Neuronal stem cell (in vitro differentiated cells): ENCODE measurements at regions not wholly inside any gene's neighbourhood (a gene's known extent, or its start where the extent isn't known, plus 50 kb on each side); places are given as distances from the start of the nearest gene placed in this dataset.
"Not testable (repeated sequence)": the region's sequence is repeated elsewhere in the genome, so short reads cannot be mapped to it uniquely, and the experiment has no call there.

ENCODE experiments used
- DNase-seq: peaks from one replicate; pipeline ENCODE4 v3.0.0-alpha.2; 2013; ENCODE audit warnings: low spot score
- H2AFZ ChIP-seq: one replicate; pipeline ENCODE4 v1.6.1; 2013; ENCODE audit warnings: mild to moderate bottlenecking, low read length, inconsistent platforms
- H2AK5ac ChIP-seq: 2 replicates; pipeline ENCODE4 v1.6.1; 2013; ENCODE audit warnings: low read depth, mild to moderate bottlenecking, inconsistent platforms, low read length, moderate library complexity, mixed read lengths
- H2BK120ac ChIP-seq: 2 replicates; pipeline ENCODE4 v1.6.1; 2013; ENCODE audit warnings: low read depth, mild to moderate bottlenecking, inconsistent platforms, low read length, moderate library complexity, mixed read lengths
- H2BK12ac ChIP-seq: one replicate; pipeline ENCODE4 v1.6.1; 2013; ENCODE audit warnings: low read length, inconsistent platforms
- H2BK15ac ChIP-seq: 2 replicates; pipeline ENCODE4 v1.6.1; 2013; ENCODE audit warnings: mild to moderate bottlenecking, low read length, inconsistent platforms, mixed read lengths
- H2BK5ac ChIP-seq: one replicate; pipeline ENCODE4 v1.6.1; 2013; ENCODE audit warnings: inconsistent platforms, mild to moderate bottlenecking, low read length, moderate library complexity
- H3K14ac ChIP-seq: one replicate; pipeline ENCODE4 v1.6.1; 2013; ENCODE audit warnings: low read length, inconsistent platforms
- H3K18ac ChIP-seq: 2 replicates; pipeline ENCODE4 v1.6.1; 2013; ENCODE audit warnings: low read length, inconsistent platforms
- H3K23ac ChIP-seq: 2 replicates; pipeline ENCODE4 v1.6.1; 2013; ENCODE audit warnings: low read depth, mild to moderate bottlenecking, mixed read lengths, low read length, inconsistent platforms; ENCODE audit not compliant: poor library complexity
- H3K27ac ChIP-seq: replicated peaks from 3 replicates; pipeline ENCODE4 v1.5.1; 2013; ENCODE audit warnings: low read length, inconsistent platforms
- H3K27me3 ChIP-seq, 3 experiments: 2 replicates each; pipeline ENCODE4 v1.6.1; 2013; ENCODE audit warnings: low read length in 3 of 3, mild to moderate bottlenecking in 2 of 3, inconsistent platforms in 1 of 3, low read depth in 1 of 3, mixed read lengths in 1 of 3, moderate library complexity in 1 of 3; ENCODE audit not compliant: control insufficient read depth in 3 of 3, insufficient read depth in 3 of 3
- H3K36me3 ChIP-seq, 2 donors: replicated peaks in 1 of 2; 2 replicates each; pipeline ENCODE4 v1.6.1; 2013; ENCODE audit warnings: low read length in 2 of 2; ENCODE audit not compliant: control insufficient read depth in 2 of 2, insufficient read depth in 2 of 2
- H3K4ac ChIP-seq: 2 replicates; pipeline ENCODE4 v1.6.1; 2013; ENCODE audit warnings: inconsistent platforms, mild to moderate bottlenecking, low read length, moderate library complexity
- H3K4me1 ChIP-seq, 2 donors: 1 replicate in 1 of 2; 2 replicates in 1 of 2; pipeline ENCODE4 v1.6.1; 2013; ENCODE audit warnings: low read length in 2 of 2, low read depth in 1 of 2; ENCODE audit not compliant: control insufficient read depth in 2 of 2, insufficient read depth in 1 of 2
- H3K4me2 ChIP-seq: one replicate; pipeline ENCODE4 v1.6.1; 2013; ENCODE audit warnings: mild to moderate bottlenecking, low read length, inconsistent platforms; ENCODE audit not compliant: insufficient read depth, poor library complexity, severe bottlenecking
- H3K4me3 ChIP-seq, 2 donors: 2 replicates each; pipeline ENCODE4 v1.5.1; 2013; ENCODE audit warnings: low read length in 2 of 2, mild to moderate bottlenecking in 2 of 2, inconsistent platforms in 1 of 2, moderate library complexity in 1 of 2
- H3K79me1 ChIP-seq: one replicate; pipeline ENCODE4 v1.6.1; 2013; ENCODE audit warnings: low read depth, mild to moderate bottlenecking, inconsistent platforms, low read length, moderate library complexity
- H3K9ac ChIP-seq: one replicate; pipeline ENCODE4 v1.6.1; 2013; ENCODE audit warnings: mild to moderate bottlenecking, low read depth, low read length, inconsistent platforms; ENCODE audit not compliant: poor library complexity
- H3K9me3 ChIP-seq, 2 donors: replicated peaks in 1 of 2; 2 replicates each; pipeline versions ENCODE3 to v1.6.1; 2013; ENCODE audit warnings: low read length in 2 of 2, mild to moderate bottlenecking in 2 of 2, inconsistent platforms in 1 of 2, low read depth in 1 of 2, mixed read lengths in 1 of 2, moderate library complexity in 1 of 2; ENCODE audit not compliant: control insufficient read depth in 2 of 2, insufficient read depth in 1 of 2
- H4K8ac ChIP-seq: one replicate; pipeline ENCODE4 v1.6.1; 2013; ENCODE audit warnings: low read depth, mild to moderate bottlenecking, inconsistent platforms, low read length, moderate library complexity
- H4K91ac ChIP-seq: one replicate; pipeline ENCODE4 v1.6.1; 2013; ENCODE audit warnings: low read length, low read depth, mild to moderate bottlenecking, inconsistent platforms; ENCODE audit not compliant: poor library complexity
- WGBS, 2 donors: extraction: QIAGEN DNeasy Blood & Tissue Kit; methylation state at CpG; one replicate each; pipeline ENCODE4 v1.1.7; 2013; ENCODE audit warnings: missing lambda C conversion rate in 2 of 2, mixed read lengths in 1 of 2; ENCODE audit not compliant: insufficient read length in 2 of 2, insufficient replicate concordance in 1 of 2; ENCODE audit errors: extremely low coverage in 2 of 2; 5-methylcytosine and 5-hydroxymethylcytosine counted together

- Histone ChIP-seq H3K4me3 (no peak overlapping the region), H4K8ac (no peak overlapping the region), H3K27me3 (no peaks in the 10 kb centered on the region), H3K14ac (no peak overlapping the region), H3K23ac (no peak overlapping the region), H4K91ac (no peak overlapping the region), H2BK120ac (no peak overlapping the region), H3K9me3 (no peaks in the 10 kb centered on the region), H2BK5ac (no peak overlapping the region), H3K4me1 (peaks cover 0 to 3% of the 10 kb centered on the region in 2 donors), H2AFZ (no peak overlapping the region), H2BK12ac (no peak overlapping the region), H2BK15ac (no peak overlapping the region), H2AK5ac (no peak overlapping the region), H3K79me1 (no peaks in the 10 kb centered on the region), H3K18ac (no peak overlapping the region), H3K36me3 (no peaks in the 10 kb centered on the region), H3K27ac (peak overlapping the region; percentile 60), H3K4ac (no peak overlapping the region), H3K9ac (no peak overlapping the region), H3K4me2 (no peak overlapping the region)
- no peak for DNase-seq
- WGBS, 2 donors, result no CpG with 5 or more reads among the region's 2 CpGs
Observed at GRCh38 chr6:153309651-153310050, 178.6 kb upstream of the RGS17 start.

GRCh38 chr6:153302133-153302532, 171.1 kb upstream of the RGS17 start:
- Histone ChIP-seq H3K4ac (no peak overlapping the region), H3K9me3 (no peaks in the 10 kb centered on the region), H3K79me1 (no peaks in the 10 kb centered on the region), H2AK5ac (no peak overlapping the region), H2BK12ac (no peak overlapping the region), H3K4me1 (no peaks in the 10 kb centered on the region), H3K18ac (no peak overlapping the region), H3K9ac (no peak overlapping the region), H3K14ac (no peak overlapping the region), H3K4me2 (no peak overlapping the region), H2AFZ (no peak overlapping the region), H4K91ac (no peak overlapping the region), H2BK120ac (no peak overlapping the region), H4K8ac (no peak overlapping the region), H2BK5ac (no peak overlapping the region), H2BK15ac (no peak overlapping the region), H3K23ac (no peak overlapping the region), H3K4me3 (no peak overlapping the region), H3K36me3 (no peaks in the 10 kb centered on the region), H3K27ac (no peak overlapping the region), H3K27me3 (no peaks in the 10 kb centered on the region)
- WGBS, 2 donors, result no CpG with 5 or more reads among the region's 8 CpGs
- DNase-seq, result no peak

- Histone ChIP-seq H3K9ac (no peak overlapping the region), H3K14ac (no peak overlapping the region), H2BK5ac (no peak overlapping the region), H3K27ac (no peak overlapping the region), H3K4me1 (no peaks in the 10 kb centered on the region), H2BK12ac (no peak overlapping the region), H3K23ac (no peak overlapping the region), H3K27me3 (no peaks in the 10 kb centered on the region), H3K36me3 (no peaks in the 10 kb centered on the region), H2BK15ac (no peak overlapping the region), H2AFZ (no peak overlapping the region), H2BK120ac (no peak overlapping the region), H4K91ac (no peak overlapping the region), H3K9me3 (no peaks in the 10 kb centered on the region), H2AK5ac (no peak overlapping the region), H3K4me2 (no peak overlapping the region), H3K4me3 (no peak overlapping the region), H4K8ac (no peak overlapping the region), H3K18ac (no peak overlapping the region), H3K79me1 (no peaks in the 10 kb centered on the region), H3K4ac (no peak overlapping the region)
- WGBS, 2 donors, result no CpG with 5 or more reads among the region's 6 CpGs
- DNase-seq, result no peak
Observed at GRCh38 chr6:153301602-153302001, 170.5 kb upstream of the RGS17 start.

- H3K4me2 ChIP-seq, H3K27me3 ChIP-seq, H3K36me3 ChIP-seq, H3K14ac ChIP-seq, H4K91ac ChIP-seq, H2AFZ ChIP-seq, H3K4me3 ChIP-seq, H3K9me3 ChIP-seq, H2BK120ac ChIP-seq, H3K9ac ChIP-seq, H3K4ac ChIP-seq, H2AK5ac ChIP-seq, H3K23ac ChIP-seq, H4K8ac ChIP-seq, H3K4me1 ChIP-seq, H2BK15ac ChIP-seq, H3K18ac ChIP-seq, H3K27ac ChIP-seq, DNase-seq, H3K79me1 ChIP-seq, H2BK5ac ChIP-seq, H2BK12ac ChIP-seq: not testable (repeated sequence)
- WGBS, 2 donors, result no CpG with 5 or more reads among the region's 14 CpGs
Observed at GRCh38 chr6:153282456-153282855, 151.4 kb upstream of the RGS17 start.
